GM12878 (cell line): ENCODE measurements at regions not wholly inside any gene's neighbourhood (a gene's known extent, or its start where the extent isn't known, plus 50 kb on each side); places are given as distances from the start of the nearest gene placed in this dataset.

ENCODE experiments used
- ATAC-seq: fragments of 200-7000 bp; cut with Tn5 transposase; 3 replicates; pipeline ENCODE4 v1.9.1; 2020; ENCODE audit warnings: mild to moderate bottlenecking, moderate library complexity
- BruUV-seq: library from RNA; stranded (reverse); fragments of 400-500 nt; replicated peaks from 2 replicates; lab custom pipeline; 2021; lab: Mats Ljungman, UMichigan
- CTCF ChIA-PET: fragments of 300-600 bp; sonication (Branson Sonifier 250); formaldehyde crosslinking; extraction: SDS; loops from one replicate; lab custom pipeline; 2021; ENCODE audit warnings: inconsistent platforms; lab: Yijun Ruan, JAX
- POLR2A ChIA-PET: fragments of 350-600 bp; formaldehyde crosslinking; extraction: SDS; loops from one replicate; lab custom pipeline; 2021; ENCODE audit warnings: inconsistent platforms; lab: Charles Lee
- RAD21 ChIA-PET: fragments of 300-600 bp; sonication (Branson Sonifier 250); formaldehyde crosslinking; loops from one replicate; lab custom pipeline; 2023; ENCODE audit warnings: antibody characterized with exemption; ENCODE audit not compliant: unreplicated experiment; lab: Charles Lee
- SMC1A ChIA-PET: fragments of 300-600 bp; sonication (Branson Sonifier 250); formaldehyde crosslinking; loops from one replicate; lab custom pipeline; 2023; ENCODE audit not compliant: unreplicated experiment, uncharacterized antibody; lab: Charles Lee
- DNase-seq: peaks from one replicate; pipeline ENCODE4 v3.0.0-alpha.2; 2011; ENCODE audit warnings: low read depth, low spot score
- FAIRE-seq: peaks from 3 replicates; lab custom pipeline; 2011; peaks lifted over from hg19 to GRCh38; lab: Jason Lieb, UNC
- H2AFZ ChIP-seq: 2 replicates; pipeline ENCODE4 v1.6.0; 2011; ENCODE audit warnings: low read depth, low read length, control low read depth; ENCODE audit not compliant: control insufficient read depth
- H3K27ac ChIP-seq: 2 replicates; pipeline ENCODE4 v1.5.1; 2011; ENCODE audit warnings: control low read depth; ENCODE audit not compliant: control insufficient read depth, insufficient read depth
- H3K27me3 ChIP-seq, 2 experiments: replicated peaks in 1 of 2; 2 replicates each; pipeline versions ENCODE4 v1.6.0 to v1.6.1; 2011; ENCODE audit warnings: low read length in 1 of 2; ENCODE audit not compliant: control insufficient read depth in 2 of 2, insufficient read depth in 2 of 2
- H3K36me3 ChIP-seq, 2 experiments: 2 replicates each; pipeline ENCODE4 v1.5.1; 2011; ENCODE audit warnings: low read length in 1 of 2; ENCODE audit not compliant: control insufficient read depth in 2 of 2, insufficient read depth in 2 of 2
- H3K4me1 ChIP-seq: 2 replicates; pipeline ENCODE4 v1.6.1; 2011; ENCODE audit warnings: mild to moderate bottlenecking, low read length, moderate library complexity, mixed read lengths; ENCODE audit not compliant: control insufficient read depth, insufficient read depth
- H3K4me2 ChIP-seq: 2 replicates; pipeline ENCODE4 v1.6.0; 2011; ENCODE audit warnings: control low read depth; ENCODE audit not compliant: control insufficient read depth, insufficient read depth
- H3K4me3 ChIP-seq: fragments of 200-600 bp; sonication (generic); 2 replicates; pipeline ENCODE4 v1.5.1; 2016
- H3K79me2 ChIP-seq: 2 replicates; pipeline ENCODE4 v1.6.0; 2011; ENCODE audit warnings: low read length; ENCODE audit not compliant: control insufficient read depth, insufficient read depth
- H3K9ac ChIP-seq: 2 replicates; pipeline ENCODE4 v1.8.0; 2011; ENCODE audit warnings: low read length, control low read depth, mixed read lengths; ENCODE audit not compliant: control insufficient read depth, insufficient read depth
- H3K9me3 ChIP-seq: replicated peaks from 3 replicates; pipeline ENCODE4 v1.5.1; 2011; ENCODE audit warnings: mild to moderate bottlenecking, low read length; ENCODE audit not compliant: control insufficient read depth, insufficient read depth
- H4K20me1 ChIP-seq: 2 replicates; pipeline ENCODE4 v1.6.0; 2011; ENCODE audit not compliant: control insufficient read depth, insufficient read depth
- HSF1 ChIP-seq: fragments of 150-350 bp; IDR thresholded peaks from 2 replicates; pipeline ENCODE4 v1.6.1; 2014; ENCODE audit warnings: mild to moderate bottlenecking, low read depth, low read length
- PML ChIP-seq: IDR thresholded peaks from 2 replicates; pipeline ENCODE4 v1.6.1; 2012; ENCODE audit warnings: low read length, inconsistent platforms
- POU2F2 ChIP-seq: IDR thresholded peaks from 3 replicates; pipeline ENCODE4 v1.6.1; 2011; ENCODE audit warnings: low read depth, mild to moderate bottlenecking, low read length, borderline replicate concordance
- SIN3A ChIP-seq: IDR thresholded peaks from 2 replicates; pipeline ENCODE4 v1.6.1; 2012; ENCODE audit warnings: low read depth, low read length, improper control_type of control experiment
- SMC3 ChIP-seq: IDR thresholded peaks from 2 replicates; pipeline ENCODE4 v1.6.1; 2011; ENCODE audit warnings: low read length, improper control_type of control experiment, borderline replicate concordance
- ZNF687 ChIP-seq: fragments of 450-650 bp; IDR thresholded peaks from 2 replicates; pipeline ENCODE4 v1.6.1; 2017; ENCODE audit warnings: mild to moderate bottlenecking, moderate library complexity
- WGBS: methylation state at CpG from one replicate; pipeline ENCODE4 v1.1.6; 2016; ENCODE audit warnings: low lambda C conversion rate; ENCODE audit not compliant: insufficient replicate concordance, insufficient coverage; ENCODE audit errors: missing lambda C conversion rate; 5-methylcytosine and 5-hydroxymethylcytosine counted together
- in situ Hi-C: fragments of 300-500 bp; cut with MboI; formaldehyde crosslinking; loops from 9 replicates; pipeline ENCODE4 v1.14.3; 2018; ENCODE audit warnings: mixed read lengths
- intact Hi-C: fragments of 100-400 bp; cut with micrococcal nuclease; formaldehyde crosslinking; loops from one replicate; pipeline ENCODE4 v1.14.2; 2022; ENCODE audit not compliant: unreplicated experiment

GRCh38 chr10:128713471-128713870, 587.2 kb upstream of the MKI67 start:
- ChIA-PET CTCF (no interaction called here), RAD21 (no interaction called here), SMC1A (no interaction called here), POLR2A (no interaction called here)
- H3K4me1 ChIP-seq, result no peaks in the 10 kb centered on the region
- no peaks in the 10 kb centered on the region for H3K36me3 ChIP-seq
- H3K4me2 ChIP-seq, result no peak overlapping the region
- H3K79me2 ChIP-seq, result no peaks in the 10 kb centered on the region
- no peaks in the 10 kb centered on the region for H3K9me3 ChIP-seq
- no peak overlapping the region for H2AFZ ChIP-seq
- H3K4me3 ChIP-seq, result no peak overlapping the region
- no TSS peak for BruUV-seq
- no peaks in the 10 kb centered on the region for H4K20me1 ChIP-seq
- ATAC-seq, result no peak
- H3K27me3 ChIP-seq, result no peaks in the 10 kb centered on the region
- TF ChIP-seq SMC3 (no peak), POU2F2 (no peak), PML (no peak), HSF1 (no peak), SIN3A (no peak), ZNF687 (no peak)
- in situ Hi-C loops, result no loop called here
- no peak for FAIRE-seq
- no peak overlapping the region for H3K27ac ChIP-seq
- 16% methylated on average over 5 of the region's 5 CpGs for WGBS
- DNase-seq, result no peak
- intact Hi-C loops, result no loop called here
- no peak overlapping the region for H3K9ac ChIP-seq
